DOHH2 (cell line): ENCODE measurements at regions not wholly inside any gene's neighbourhood (a gene's known extent, or its start where the extent isn't known, plus 50 kb on each side); places are given as distances from the start of the nearest gene placed in this dataset.

Experiments used
- CTCF ChIP-seq: fragments of 200-600 bp; sonication (generic); IDR thresholded peaks from one replicate; pipeline ENCODE4 v1.5.1; 2014; ENCODE audit warnings: antibody characterized with exemption, mild to moderate bottlenecking, low read depth, low read length; ENCODE audit not compliant: poor library complexity, severe bottlenecking
- EZH2phosphoT487 ChIP-seq: fragments of 200-600 bp; sonication (generic); IDR thresholded peaks from 2 replicates; pipeline ENCODE4 v1.6.1; 2017; ENCODE audit warnings: borderline replicate concordance, mild to moderate bottlenecking, antibody characterized with exemption, low read length, moderate library complexity, mixed read lengths

GRCh38 chr4:10182446-10183424, 66.1 kb upstream of the WDR1 start:
- TF ChIP-seq CTCF (no peak), EZH2phosphoT487 (no peak)
